Activated CD8-positive, alpha-beta memory T cell treated with anti-CD3 and anti-CD28 coated beads for 48 hours (primary cell): ENCODE measurements at regions not wholly inside any gene's neighbourhood (a gene's known extent, or its start where the extent isn't known, plus 50 kb on each side); places are given as distances from the start of the nearest gene placed in this dataset.

ENCODE experiments used
- DNase-seq, 3 experiments: peaks; one replicate each; pipeline ENCODE4 v3.0.0-alpha.2; 2020; ENCODE audit warnings: low read depth in 2 of 3, low spot score in 2 of 3

- DNase-seq, result no peak
Measured at GRCh38 chr22:34880662-34881061, 185.3 kb upstream of the ISX start.

DNA sequence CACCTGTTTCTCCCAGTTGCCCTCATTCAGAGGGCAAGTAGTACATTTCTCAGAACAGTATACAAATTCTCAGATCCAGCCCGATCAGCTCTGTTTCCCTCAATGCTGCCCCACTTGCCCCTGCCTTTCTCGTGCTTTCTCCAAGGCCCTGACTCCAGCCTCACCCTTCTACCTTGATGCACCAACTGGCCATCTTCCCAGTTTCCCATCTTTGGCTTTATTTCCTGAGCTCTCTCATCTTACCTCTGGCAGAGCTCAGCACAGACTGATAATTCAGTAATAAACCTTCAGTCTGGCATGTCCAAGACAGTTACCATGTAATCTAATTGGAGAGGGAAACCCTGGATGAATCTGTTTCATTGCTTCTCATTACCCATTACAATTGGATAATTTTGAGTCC is 184.5 kb upstream of the ISX start:
- DNase-seq, result no peak

GRCh38 chr22:34885852-34886251 is 180.1 kb upstream of the ISX start:
- DNase-seq, result no peak

DNA sequence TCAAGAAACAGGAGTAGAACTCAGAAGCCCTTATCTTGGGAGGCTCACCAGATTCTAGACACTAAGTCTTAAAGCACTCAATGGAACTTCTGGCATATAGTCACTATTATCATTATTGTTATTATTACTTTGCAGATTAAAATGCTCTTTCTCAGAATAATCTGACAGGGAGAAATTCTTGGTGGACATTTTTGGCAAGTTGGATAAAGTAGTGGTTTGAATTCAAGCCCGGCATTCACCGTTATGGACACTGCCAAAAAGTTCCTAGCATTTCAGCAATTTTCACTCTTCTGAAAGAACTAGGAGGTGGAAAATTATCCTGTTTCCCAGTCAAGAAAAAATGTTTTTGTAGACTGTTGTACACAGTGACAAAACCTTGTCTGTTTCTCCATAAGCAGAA is 179.6 kb upstream of the ISX start:
- no peak for DNase-seq

GRCh38 chr22:34886812-34887211 is 179.1 kb upstream of the ISX start:
- DNase-seq, result no peak

DNA sequence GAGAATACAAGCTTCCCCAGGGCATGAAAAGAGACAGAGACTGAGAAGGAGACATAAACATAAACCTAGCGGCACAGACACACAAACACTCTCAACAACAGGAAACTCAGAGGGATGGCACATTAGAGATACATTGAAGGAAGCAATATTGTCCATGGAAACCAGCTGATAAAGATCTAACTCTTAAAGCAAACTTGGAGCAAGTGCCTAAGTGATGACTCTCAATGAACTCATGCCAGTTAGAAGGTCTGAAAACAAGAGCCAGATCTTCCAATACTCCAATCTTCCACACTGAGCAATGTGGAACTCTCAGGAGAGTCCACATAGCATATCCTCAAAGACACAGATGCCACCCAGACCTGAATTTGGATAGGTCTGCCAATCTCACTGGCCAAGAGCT is 168.8 kb upstream of the ISX start:
- no peak for DNase-seq

GRCh38 chr22:34902335-34902734 is 163.6 kb upstream of the ISX start:
- DNase-seq, result no peak

- no peak for DNase-seq
Measured at GRCh38 chr22:34903416-34903815, 162.5 kb upstream of the ISX start.

DNA sequence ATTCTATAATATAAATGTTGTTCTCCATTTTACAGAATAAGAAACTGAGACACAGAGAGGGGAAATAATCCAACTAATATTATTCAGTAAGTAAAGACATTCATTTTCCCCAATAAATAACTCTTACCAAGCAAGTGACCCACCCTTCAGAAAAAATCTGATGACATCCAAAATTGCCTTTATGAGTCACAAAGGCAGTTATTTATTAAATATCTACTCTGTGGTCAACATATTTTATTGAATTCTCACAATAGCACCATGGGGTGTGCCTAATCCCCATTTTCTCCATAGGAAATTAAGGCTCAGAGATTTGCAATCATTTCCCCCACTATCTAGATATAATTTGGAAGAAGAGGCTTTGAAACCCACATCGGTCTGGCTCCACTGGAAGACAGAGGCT is 161.5 kb upstream of the ISX start:
- DNase-seq, result no peak

DNA sequence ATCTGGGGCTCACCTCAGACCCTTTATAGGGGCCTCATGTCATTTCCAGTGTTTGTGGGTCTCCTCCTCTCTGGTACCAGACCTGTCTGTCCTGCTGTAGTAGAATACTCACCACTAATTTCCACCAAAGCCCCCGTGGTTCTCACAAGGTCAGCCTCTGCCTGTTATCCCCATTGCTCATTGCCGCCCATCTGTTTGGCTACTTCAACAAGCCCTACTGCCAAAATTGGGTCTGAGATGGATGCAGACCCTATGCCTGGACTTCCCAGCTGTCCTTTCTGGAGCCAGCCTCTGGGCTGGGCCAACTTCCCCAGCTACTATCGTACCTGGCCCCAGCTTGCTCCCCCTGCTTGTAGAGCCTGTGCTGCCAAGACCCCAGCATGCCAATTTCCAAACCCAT is 152.1 kb upstream of the ISX start:
- DNase-seq, result no peak

- no peak for DNase-seq
Measured at GRCh38 chr22:34914846-34915245, 151.1 kb upstream of the ISX start.

DNA sequence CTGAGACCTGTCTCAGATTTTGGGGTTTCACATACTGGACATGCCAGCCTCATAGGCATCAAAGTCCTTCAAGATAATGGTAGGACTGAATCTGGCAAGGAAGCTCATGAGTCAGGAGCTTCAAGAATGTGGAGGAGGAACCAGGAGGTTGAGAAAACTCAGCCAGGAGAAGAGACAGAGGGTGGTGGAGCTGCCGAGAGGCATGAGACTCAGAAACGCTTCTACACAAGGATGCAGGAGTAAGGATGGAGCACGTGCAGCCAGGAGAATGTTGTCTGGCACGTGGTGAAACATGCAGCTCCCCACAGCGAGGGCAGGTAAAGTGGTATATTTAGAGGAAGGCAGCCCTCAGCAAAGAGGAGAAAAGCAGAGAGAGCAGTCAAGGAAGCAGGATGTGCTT is 148.7 kb upstream of the ISX start:
- no peak for DNase-seq

DNA sequence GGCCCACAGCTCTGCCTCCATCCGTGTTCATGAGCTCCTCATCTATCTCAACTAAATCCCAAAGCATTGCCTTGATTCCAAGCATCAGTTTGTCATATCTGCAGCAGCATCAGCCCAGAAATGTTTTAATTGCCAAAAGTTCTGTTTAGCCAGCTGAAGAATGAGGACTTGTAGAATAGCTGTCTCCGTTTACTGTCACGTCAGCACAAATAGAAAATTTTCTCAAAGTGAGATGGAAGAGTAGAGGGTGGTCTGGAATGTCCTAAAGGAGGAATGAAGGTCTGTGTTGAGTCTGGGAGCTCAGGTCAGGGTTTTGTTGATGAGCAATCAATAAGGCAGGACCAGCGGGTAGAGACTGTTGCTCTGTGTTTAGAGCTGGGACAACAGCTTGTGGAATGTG is 134.9 kb upstream of the ISX start:
- DNase-seq, result no peak

DNA sequence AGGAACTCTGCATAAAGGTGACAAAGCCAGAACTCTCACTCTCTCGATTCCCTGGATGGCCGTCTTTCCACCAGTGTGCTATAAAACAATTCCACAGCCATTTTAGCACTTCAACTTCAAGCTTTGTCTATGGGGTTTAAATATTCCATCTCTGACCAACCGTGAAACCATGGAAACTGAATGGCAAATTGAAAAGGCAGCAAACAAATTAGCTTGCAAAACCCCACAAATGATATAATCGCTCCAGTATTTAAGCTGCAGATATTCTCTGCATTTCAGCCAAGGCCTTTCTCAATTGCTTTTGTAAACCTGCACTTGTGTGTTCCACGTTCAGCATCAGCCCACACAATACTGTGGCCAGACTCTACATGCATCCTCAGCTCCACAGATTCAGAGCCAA is 131.7 kb upstream of the ISX start:
- DNase-seq, result no peak

- no peak for DNase-seq
Measured at GRCh38 chr22:34943830-34944229, 122.1 kb upstream of the ISX start.

- no peak for DNase-seq
Measured at GRCh38 chr22:34946339-34946985, 119.5 kb upstream of the ISX start.

DNA sequence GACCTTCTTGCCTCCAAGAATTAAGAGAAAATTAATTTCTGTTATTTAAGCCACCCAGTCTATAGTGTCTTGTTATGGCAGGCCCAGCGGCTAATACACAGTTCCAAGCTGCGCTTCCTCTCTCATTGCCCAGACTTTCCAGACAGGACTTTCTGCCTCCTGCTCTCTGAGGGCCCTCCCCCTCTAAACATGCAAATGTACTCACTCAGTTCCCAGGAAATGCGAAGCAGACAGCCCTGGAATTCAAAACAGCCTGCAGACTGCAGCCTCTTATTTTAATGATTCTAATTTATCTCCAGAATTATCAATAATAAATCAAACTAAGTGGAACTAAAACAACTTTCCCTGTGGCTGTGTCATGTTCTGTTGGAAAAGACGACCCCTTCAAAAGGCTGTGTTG is 115.5 kb upstream of the ISX start:
- no peak for DNase-seq

GRCh38 chr22:34951212-34951611 is 114.7 kb upstream of the ISX start:
- no peak for DNase-seq

GRCh38 chr22:34960005-34960404 is 106.0 kb upstream of the ISX start:
- no peak for DNase-seq

GRCh38 chr22:34966980-34967565 is 98.9 kb upstream of the ISX start:
- DNase-seq, result no peak

- no peak for DNase-seq
Measured at GRCh38 chr22:34969001-34969790, 96.8 kb upstream of the ISX start.

GRCh38 chr22:34971456-34971855 is 94.5 kb upstream of the ISX start:
- no peak for DNase-seq
